ENCODE measurements at regions not wholly inside any gene's neighbourhood (a gene's known extent, or its start where the extent isn't known, plus 50 kb on each side); places are given as distances from the start of the nearest gene placed in this dataset.

DNA sequence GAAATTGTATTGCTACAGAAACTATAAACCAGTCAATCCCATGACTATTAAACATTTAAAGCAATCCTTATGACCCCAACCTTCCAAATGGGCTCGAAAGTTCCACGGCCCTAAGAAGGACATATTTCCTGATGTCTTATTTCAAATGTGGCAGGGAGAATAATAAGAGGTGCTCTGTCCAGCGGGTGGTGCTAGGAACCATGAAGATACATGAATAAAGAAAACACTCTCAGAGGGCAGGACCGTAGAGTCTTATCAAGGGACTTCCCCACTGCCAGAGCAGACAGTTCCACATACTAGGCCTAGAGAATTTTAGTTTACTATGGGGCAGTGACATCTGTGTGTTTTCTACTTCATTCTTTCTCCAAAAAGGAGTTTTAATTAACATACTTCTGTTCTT lies 187.1 kb upstream of the PIK3C3 start:
- TF ChIP-seq NANOG (IDR thresholded peaks at IDR 0.05; ENCODE audit: insufficient read depth, low read depth, low read length, poor library complexity, severe bottlenecking) (no peak), CTCF (IDR thresholded peaks at IDR 0.05; ENCODE audit: control extremely low read depth in 1 of 3, insufficient read depth in 1 of 3, low read depth in 1 of 3, low read length in 3 of 3) (peak in 1 of 3 experiments; percentile 22; a peak in 2 of 4 replicates), RAD21 (IDR thresholded peaks at IDR 0.05 in 1 of 2, conservative IDR thresholded peaks at IDR 0.05 in 1 of 2; ENCODE audit: low read depth in 2 of 2, low read length in 2 of 2) (peak; percentile 57 to 61)
- Histone ChIP-seq H4K8ac (ENCODE audit: extremely low read depth, insufficient read depth, low read length) (no peak overlapping the region), H4K20me1 (replicated peaks in 1 of 2; ENCODE audit: control insufficient read depth in 1 of 2, insufficient read depth in 2 of 2, low read length in 2 of 2) (no peaks in the 10 kb centered on the region), H2BK20ac (ENCODE audit: low read length) (no peak overlapping the region), H3K4me2 (ENCODE audit: insufficient read depth in 1 of 2, low read depth in 2 of 2, low read length in 2 of 2) (no peak overlapping the region), H3K79me2 (ENCODE audit: control insufficient read depth in 1 of 2, insufficient read depth in 2 of 2, low read length in 2 of 2) (no peaks in the 10 kb centered on the region), H2AFZ (ENCODE audit: low read length) (no peak overlapping the region), H3K9me3 (ENCODE audit: insufficient read depth in 2 of 2, low read depth in 1 of 2, low read length in 1 of 2) (no peaks in the 10 kb centered on the region), H3K79me1 (ENCODE audit: low read depth, low read length) (no peaks in the 10 kb centered on the region), H3K36me3 (ENCODE audit: control insufficient read depth in 2 of 4, insufficient read depth in 4 of 4, low read length in 3 of 4) (no peaks in the 10 kb centered on the region), H3K4ac (replicated peaks; ENCODE audit: insufficient read length, low read depth, low read length) (no peak overlapping the region), H3K27ac (ENCODE audit: low read depth, low read length) (no peak overlapping the region; the same call in 1 of the 2 replicates), H3K56ac (replicated peaks; ENCODE audit: insufficient read length, low read depth, low read length) (no peak overlapping the region), H4K5ac (ENCODE audit: insufficient read length, low read depth, low read length) (no peak overlapping the region), H3K18ac (ENCODE audit: extremely low read depth, low read length) (no peak overlapping the region), H2BK15ac (ENCODE audit: low read length) (no peak overlapping the region), H3K23ac (ENCODE audit: insufficient read length) (no peak overlapping the region), H3K4me1 (replicated peaks in 1 of 4; ENCODE audit: control insufficient read depth in 3 of 4, insufficient read depth in 4 of 4, low read length in 3 of 4) (peaks cover 0 to 2% (median 0%) of the 10 kb centered on the region in 4 experiments; a peak in 2 of 7 replicates), H4K91ac (replicated peaks; ENCODE audit: insufficient read length, low read length) (no peak overlapping the region), H2BK120ac (replicated peaks; ENCODE audit: low read depth, low read length) (no peak overlapping the region), H3K23me2 (ENCODE audit: low read depth, low read length) (no peaks in the 10 kb centered on the region), H3K27me3 (replicated peaks in 1 of 4; ENCODE audit: control insufficient read depth in 3 of 4, extremely low read depth in 1 of 4, insufficient read depth in 3 of 4, low read length in 3 of 4) (no peaks in the 10 kb centered on the region), H3K9ac (replicated peaks in 1 of 4; ENCODE audit: extremely low read depth in 1 of 4, low read depth in 3 of 4, low read length in 3 of 4) (no peak overlapping the region), H3K4me3 (ENCODE audit: extremely low read depth in 1 of 4, insufficient read depth in 2 of 4, low read depth in 3 of 4, low read length in 4 of 4) (no peak overlapping the region), H3K14ac (ENCODE audit: insufficient read length) (no peak overlapping the region), H2BK12ac (ENCODE audit: low read depth, low read length) (no peak overlapping the region), H2AK5ac (ENCODE audit: low read depth, low read length) (no peak overlapping the region), H2BK5ac (ENCODE audit: low read depth, low read length) (no peak overlapping the region)
- ChIA-PET CTCF (ENCODE audit: partially characterized antibody) (interaction anchor here (2.1 kb wide), 1 partner anchor 13 kb away, joined by 5 read pairs; no protein-coding TSS in a partner anchor), POLR2A (ENCODE audit: partially characterized antibody) (no interaction called here)
- FAIRE-seq (peak; percentile 36), DNase-seq (ENCODE audit: low read depth in 1 of 2, low spot score in 2 of 2) (no peak)
- 92% methylated on average over 4 of the region's 4 CpGs; no CpG with 5 or more reads in 1 of the 2 experiments for WGBS, 2 experiments (ENCODE audit: extremely low coverage in 1 of 2, insufficient coverage in 1 of 2, insufficient read length in 1 of 2, insufficient replicate concordance in 2 of 2, low coverage in 1 of 2, low lambda C conversion rate in 2 of 2, missing lambda C conversion rate in 1 of 2)

Data from H1 (cell line).